SH-SY5Y (cell line): ENCODE measurements at regions not wholly inside any gene's neighbourhood (a gene's known extent, or its start where the extent isn't known, plus 50 kb on each side); places are given as distances from the start of the nearest gene placed in this dataset.

Source experiments
- GATA2 ChIP-seq: IDR thresholded peaks from 2 replicates; pipeline ENCODE4 v1.6.1; 2011; ENCODE audit warnings: mild to moderate bottlenecking, low read depth, low read length
- GATA3 ChIP-seq: IDR thresholded peaks from 2 replicates; pipeline ENCODE4 v1.6.1; 2011; ENCODE audit warnings: low read depth, mild to moderate bottlenecking, low read length, moderate library complexity

DNA sequence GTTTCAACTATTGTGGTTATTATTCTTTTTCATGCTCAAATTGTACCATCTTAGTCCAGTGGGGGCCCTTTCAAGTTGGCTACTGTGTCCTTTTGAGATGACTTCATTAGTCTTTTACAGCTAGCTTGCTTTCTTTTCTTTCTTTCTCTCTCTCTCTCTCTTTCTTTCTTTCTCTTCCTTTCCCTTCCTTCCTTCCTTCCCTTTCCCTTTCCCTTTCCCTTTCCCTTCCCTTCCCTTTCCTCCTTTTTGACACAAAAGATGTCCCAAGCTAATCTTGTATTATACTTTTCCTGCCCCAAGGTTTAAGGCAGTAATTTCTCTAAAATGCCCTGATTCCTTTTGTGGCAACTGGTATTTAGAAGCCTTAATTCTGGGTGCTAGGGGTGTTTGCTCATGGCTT is 213.0 kb upstream of the TBC1D5 start:
- TF ChIP-seq GATA2 (no peak), GATA3 (no peak)
